ENCODE measurements at regions not wholly inside any gene's neighbourhood (a gene's known extent, or its start where the extent isn't known, plus 50 kb on each side); places are given as distances from the start of the nearest gene placed in this dataset.

- H3K4me3 ChIP-seq: no peak overlapping the region
- TF ChIP-seq POLR2A (IDR thresholded peaks at IDR 0.05) (no peak), CTCF (IDR thresholded peaks at IDR 0.05) (no peak)
- no peaks in the 10 kb centered on the region for H3K4me1 ChIP-seq
- no peaks in the 10 kb centered on the region for H3K27me3 ChIP-seq
- WGBS, 2 donors: 94 to 98% methylated on average over 1 of the region's 1 CpG
- H3K9me3 ChIP-seq: no peaks in the 10 kb centered on the region
- no peak for DNase-seq
- no peaks in the 10 kb centered on the region for H3K36me3 ChIP-seq (ENCODE audit: low read depth, missing control alignments)
- intact Hi-C loops (cut with DNase I; ENCODE audit: low total_unique reads): no loop called here
- no peak overlapping the region for H3K27ac ChIP-seq
Measured at GRCh38 chr1:105652109-105652508, 1404.4 kb upstream of the PRMT6 start.

- no peaks in the 10 kb centered on the region for H3K27me3 ChIP-seq
- WGBS, 2 donors: 56 to 59% methylated on average over 4 of the region's 4 CpGs
- no peak overlapping the region for H3K4me3 ChIP-seq
- no peaks in the 10 kb centered on the region for H3K4me1 ChIP-seq
- no peak for DNase-seq
- intact Hi-C loops (cut with DNase I; ENCODE audit: low total_unique reads): no loop called here
- H3K9me3 ChIP-seq: no peaks in the 10 kb centered on the region
- TF ChIP-seq POLR2A (IDR thresholded peaks at IDR 0.05): no peak
- TF ChIP-seq CTCF (IDR thresholded peaks at IDR 0.05): no peak
- H3K36me3 ChIP-seq (ENCODE audit: low read depth, missing control alignments): no peaks in the 10 kb centered on the region
- no peak overlapping the region for H3K27ac ChIP-seq
Measured at GRCh38 chr1:105655032-105655431, 1401.4 kb upstream of the PRMT6 start.

- no peaks in the 10 kb centered on the region for H3K9me3 ChIP-seq
- H3K4me3 ChIP-seq: no peak overlapping the region
- no peak for DNase-seq
- 71 to 88% methylated on average over 5 of the region's 5 CpGs for WGBS, 2 donors
- H3K27me3 ChIP-seq: no peaks in the 10 kb centered on the region
- H3K27ac ChIP-seq: no peak overlapping the region
- TF ChIP-seq POLR2A (IDR thresholded peaks at IDR 0.05): no peak
- no peak for TF ChIP-seq CTCF (IDR thresholded peaks at IDR 0.05)
- intact Hi-C loops (cut with DNase I; ENCODE audit: low total_unique reads): no loop called here
- no peaks in the 10 kb centered on the region for H3K36me3 ChIP-seq (ENCODE audit: low read depth, missing control alignments)
- H3K4me1 ChIP-seq: no peaks in the 10 kb centered on the region
Measured at GRCh38 chr1:105664495-105664894, 1392.0 kb upstream of the PRMT6 start.

- intact Hi-C loops (cut with DNase I; ENCODE audit: low total_unique reads): no loop called here
- H3K27me3 ChIP-seq: no peaks in the 10 kb centered on the region
- H3K4me3 ChIP-seq: no peak overlapping the region
- TF ChIP-seq CTCF (IDR thresholded peaks at IDR 0.05): no peak
- TF ChIP-seq POLR2A (IDR thresholded peaks at IDR 0.05): no peak
- H3K9me3 ChIP-seq: no peaks in the 10 kb centered on the region
- no peaks in the 10 kb centered on the region for H3K4me1 ChIP-seq
- DNase-seq: no peak
- no peaks in the 10 kb centered on the region for H3K36me3 ChIP-seq (ENCODE audit: low read depth, missing control alignments)
- WGBS, 2 donors: 61 to 63% methylated on average over 3 of the region's 3 CpGs
- H3K27ac ChIP-seq: no peak overlapping the region
Measured at GRCh38 chr1:105678334-105678733, 1378.1 kb upstream of the PRMT6 start.

GRCh38 chr1:105684714-105685113, 1371.8 kb upstream of the PRMT6 start:
- no peaks in the 10 kb centered on the region for H3K36me3 ChIP-seq (ENCODE audit: low read depth, missing control alignments)
- no peak overlapping the region for H3K4me3 ChIP-seq
- H3K27me3 ChIP-seq: no peaks in the 10 kb centered on the region
- intact Hi-C loops (cut with DNase I; ENCODE audit: low total_unique reads): no loop called here
- H3K9me3 ChIP-seq: no peaks in the 10 kb centered on the region
- TF ChIP-seq CTCF (IDR thresholded peaks at IDR 0.05) (no peak), POLR2A (IDR thresholded peaks at IDR 0.05) (no peak)
- H3K4me1 ChIP-seq: no peaks in the 10 kb centered on the region
- H3K27ac ChIP-seq: no peak overlapping the region
- no peak for DNase-seq

All from testis (tissue), 2 donors.